Karpas-422 (cell line): ENCODE measurements at regions not wholly inside any gene's neighbourhood (a gene's known extent, or its start where the extent isn't known, plus 50 kb on each side); places are given as distances from the start of the nearest gene placed in this dataset.
"Not testable (repeated sequence)": the region's sequence is repeated elsewhere in the genome, so short reads cannot be mapped to it uniquely, and the experiment has no call there.

Experiments used
- DNase-seq: peaks from one replicate; pipeline ENCODE4 v3.0.0-alpha.2; 2015
- H2AFZ ChIP-seq: fragments of 200-600 bp; sonication (generic); 2 replicates; pipeline ENCODE4 v1.6.1; 2014; ENCODE audit warnings: antibody characterized with exemption, low read length, mixed read lengths
- H3K27ac ChIP-seq: fragments of 200-600 bp; sonication (generic); 2 replicates; pipeline ENCODE4 v1.5.1; 2014; ENCODE audit warnings: mild to moderate bottlenecking, low read length, moderate library complexity
- H3K27me3 ChIP-seq: fragments of 200-600 bp; sonication (generic); 2 replicates; pipeline ENCODE4 v1.6.1; 2014; ENCODE audit warnings: low read length, mixed read lengths
- H3K36me3 ChIP-seq: fragments of 200-600 bp; sonication (generic); 2 replicates; pipeline ENCODE4 v1.6.1; 2014; ENCODE audit warnings: low read length, mixed read lengths; ENCODE audit not compliant: insufficient read depth
- H3K4me1 ChIP-seq: fragments of 200-600 bp; sonication (generic); 2 replicates; pipeline ENCODE4 v1.6.1; 2014; ENCODE audit warnings: mild to moderate bottlenecking, low read length, mixed read lengths
- H3K4me2 ChIP-seq: fragments of 200-600 bp; sonication (generic); 2 replicates; pipeline ENCODE4 v1.6.1; 2014; ENCODE audit warnings: low read length, low read depth, mild to moderate bottlenecking; ENCODE audit not compliant: poor library complexity, severe bottlenecking
- H3K4me3 ChIP-seq: fragments of 200-600 bp; sonication (generic); 2 replicates; pipeline ENCODE4 v1.5.1; 2014; ENCODE audit warnings: mild to moderate bottlenecking, antibody characterized with exemption, low read length, mixed read lengths
- H3K79me2 ChIP-seq: fragments of 200-600 bp; sonication (generic); 2 replicates; pipeline ENCODE4 v1.6.1; 2014; ENCODE audit warnings: mild to moderate bottlenecking, low read length, mixed read lengths
- H3K9ac ChIP-seq: fragments of 200-600 bp; sonication (generic); 2 replicates; pipeline ENCODE4 v1.6.0; 2014; ENCODE audit warnings: low read length
- H3K9me2 ChIP-seq: fragments of 200-600 bp; sonication (generic), shearing (Covaris generic); replicated peaks from 2 replicates; pipeline ENCODE4 v1.6.0; 2014; ENCODE audit warnings: mild to moderate bottlenecking, low read length, moderate library complexity; ENCODE audit not compliant: insufficient read depth
- H3K9me3 ChIP-seq: fragments of 300-700, 200-600 bp; sonication (generic); 2 replicates; pipeline ENCODE4 v1.6.1; 2014; ENCODE audit warnings: low read length, mixed read lengths
- H4K20me1 ChIP-seq: fragments of 200-600 bp; sonication (generic); 2 replicates; pipeline ENCODE4 v1.6.1; 2014; ENCODE audit warnings: mild to moderate bottlenecking, antibody characterized with exemption, low read length, low read depth; ENCODE audit not compliant: insufficient read depth

- not testable (repeated sequence) for H3K4me1 ChIP-seq, H3K27me3 ChIP-seq, H3K36me3 ChIP-seq, H3K4me2 ChIP-seq, H3K79me2 ChIP-seq, H3K9ac ChIP-seq, H3K9me2 ChIP-seq, DNase-seq, H4K20me1 ChIP-seq, H3K27ac ChIP-seq, H3K4me3 ChIP-seq, H2AFZ ChIP-seq, H3K9me3 ChIP-seq
Observed at GRCh38 chr15:20648402-20648975, 106.9 kb upstream of the GOLGA6L6 start.

DNA sequence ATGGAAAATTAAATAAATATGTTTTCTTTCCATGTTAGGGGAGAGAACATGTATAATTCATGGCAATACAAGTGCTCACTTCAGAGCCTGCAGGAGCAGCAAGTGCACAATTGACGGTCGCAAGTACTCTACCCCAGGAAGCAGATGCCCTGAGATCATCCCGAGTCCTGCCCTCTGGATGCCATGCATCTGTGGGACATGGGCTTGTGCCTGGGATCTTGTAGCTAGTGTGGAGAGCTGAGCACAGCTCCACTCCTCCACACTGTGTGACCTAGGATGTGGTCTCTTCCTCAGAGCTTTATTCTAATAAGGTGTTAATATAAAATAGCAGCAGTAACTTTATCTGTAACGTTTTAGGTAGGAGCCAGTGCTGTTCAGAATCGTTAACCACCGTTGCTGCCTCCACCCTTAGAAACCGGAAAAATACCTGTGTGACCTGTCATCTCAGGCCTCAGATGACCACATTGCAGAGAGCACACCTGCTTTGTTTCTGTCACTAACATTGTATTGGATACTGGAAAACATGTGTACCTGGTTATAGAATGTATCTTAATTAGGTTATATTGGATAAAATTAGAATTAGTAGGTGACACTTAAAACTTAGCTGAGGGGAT is 105.0 kb upstream of the GOLGA6L6 start:
- Histone ChIP-seq H3K4me2 (no peak overlapping the region), H3K9ac (no peak overlapping the region), H3K79me2 (no peaks in the 10 kb centered on the region), H3K4me1 (no peaks in the 10 kb centered on the region), H3K27me3 (0 out of 2 replicates have a peak, but pooled peaks cover 3% of the 10 kb centered on the region), H3K9me3 (no peaks in the 10 kb centered on the region), H3K4me3 (no peak overlapping the region), H3K27ac (no peak overlapping the region), H2AFZ (no peak overlapping the region), H3K9me2 (no peaks in the 10 kb centered on the region), H4K20me1 (no peaks in the 10 kb centered on the region), H3K36me3 (no peaks in the 10 kb centered on the region)
- DNase-seq, result no peak

GRCh38 chr15:20645956-20646355 is 104.4 kb upstream of the GOLGA6L6 start:
- Histone ChIP-seq H3K4me1 (no peaks in the 10 kb centered on the region), H3K4me3 (no peak overlapping the region), H3K9me2 (no peaks in the 10 kb centered on the region), H4K20me1 (no peaks in the 10 kb centered on the region), H3K79me2 (no peaks in the 10 kb centered on the region), H3K9me3 (no peaks in the 10 kb centered on the region), H3K9ac (no peak overlapping the region), H3K4me2 (no peak overlapping the region), H3K27me3 (0 out of 2 replicates have a peak, but pooled peaks cover 3% of the 10 kb centered on the region), H3K36me3 (no peaks in the 10 kb centered on the region), H2AFZ (no peak overlapping the region; the same call in 1 of the 2 replicates), H3K27ac (no peak overlapping the region)
- no peak for DNase-seq

DNA sequence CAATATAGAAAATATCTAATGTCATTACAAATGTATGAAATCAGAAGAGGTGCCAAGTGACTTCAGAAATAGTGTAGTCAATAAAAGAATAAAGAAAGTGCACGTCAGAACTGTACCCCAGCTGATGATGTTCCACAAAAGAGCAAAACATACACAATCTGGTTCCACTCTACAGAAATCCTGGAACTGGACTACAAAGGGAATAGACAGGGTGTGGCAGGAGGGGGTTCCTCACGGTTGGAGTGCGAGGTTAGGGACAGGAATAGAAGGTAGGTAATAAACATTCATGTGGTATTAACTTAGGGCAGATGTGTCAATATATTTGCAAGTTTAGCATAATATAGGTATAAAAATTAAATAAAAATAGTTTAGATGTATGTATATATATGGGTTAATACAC is 103.3 kb upstream of the GOLGA6L6 start:
- no peaks in the 10 kb centered on the region for H3K79me2 ChIP-seq
- no peak overlapping the region for H3K9ac ChIP-seq
- no peak overlapping the region for H3K4me2 ChIP-seq
- H3K4me3 ChIP-seq, result no peak overlapping the region
- no peak overlapping the region for H3K27ac ChIP-seq
- no peak overlapping the region for H2AFZ ChIP-seq
- 0 out of 2 replicates have a peak, but pooled peaks cover 3% of the 10 kb centered on the region for H3K27me3 ChIP-seq
- H3K36me3 ChIP-seq, result no peaks in the 10 kb centered on the region
- no peak for DNase-seq
- no peaks in the 10 kb centered on the region for H3K9me2 ChIP-seq
- H3K4me1 ChIP-seq, result no peaks in the 10 kb centered on the region
- no peaks in the 10 kb centered on the region for H3K9me3 ChIP-seq
- H4K20me1 ChIP-seq, result no peaks in the 10 kb centered on the region

- no peaks in the 10 kb centered on the region for H3K36me3 ChIP-seq
- no peaks in the 10 kb centered on the region for H3K4me1 ChIP-seq
- H4K20me1 ChIP-seq, result no peaks in the 10 kb centered on the region
- H3K9me3 ChIP-seq, result no peaks in the 10 kb centered on the region
- H3K4me2 ChIP-seq, result no peak overlapping the region
- no peak overlapping the region for H3K4me3 ChIP-seq
- no peak overlapping the region for H3K27ac ChIP-seq
- no peak overlapping the region for H3K9ac ChIP-seq
- H2AFZ ChIP-seq, result no peak overlapping the region
- no peak for DNase-seq
- no peaks in the 10 kb centered on the region for H3K79me2 ChIP-seq
- 0 out of 2 replicates have a peak, but pooled peaks cover 3% of the 10 kb centered on the region for H3K27me3 ChIP-seq
- no peaks in the 10 kb centered on the region for H3K9me2 ChIP-seq
Observed at GRCh38 chr15:20643829-20644425, 102.3 kb upstream of the GOLGA6L6 start.

DNA sequence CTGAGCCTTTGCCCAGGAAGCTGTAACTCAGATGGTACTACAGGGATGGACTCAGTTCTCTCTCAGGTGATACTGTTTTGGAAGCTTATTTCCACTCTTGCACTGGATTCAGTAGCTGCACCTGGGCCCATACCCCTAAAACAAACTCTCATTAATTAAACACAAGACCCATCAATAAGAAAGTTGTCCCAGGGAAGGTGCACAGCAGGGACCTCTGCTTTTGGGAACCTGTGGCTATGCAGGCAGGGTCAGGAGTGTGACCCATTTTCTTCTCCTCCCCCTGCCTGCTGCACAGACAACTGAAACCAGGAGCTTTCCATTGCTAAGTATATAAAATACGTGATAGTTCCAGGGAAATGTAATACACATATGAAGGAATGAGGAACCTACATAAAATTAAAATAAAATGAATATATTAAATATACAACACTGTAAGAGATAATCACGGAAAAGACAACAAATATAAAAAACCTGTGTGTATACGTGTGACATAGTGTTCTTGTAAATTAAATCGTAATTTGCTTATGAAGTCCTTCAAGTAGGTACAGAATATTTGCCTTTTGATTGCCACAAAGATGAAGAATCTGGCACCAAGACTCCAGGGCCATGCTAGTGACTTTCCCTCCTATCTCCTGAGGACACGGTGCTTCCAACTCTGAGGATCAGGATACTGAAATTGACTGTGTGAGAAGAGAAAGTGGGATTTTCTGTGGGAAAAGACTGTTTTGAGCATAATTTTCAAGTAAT is 101.6 kb upstream of the GOLGA6L6 start:
- Histone ChIP-seq H3K79me2 (no peaks in the 10 kb centered on the region), H3K27ac (no peak overlapping the region), H2AFZ (no peak overlapping the region), H4K20me1 (no peaks in the 10 kb centered on the region), H3K9ac (no peak overlapping the region), H3K4me3 (no peak overlapping the region), H3K9me3 (no peaks in the 10 kb centered on the region), H3K4me1 (no peaks in the 10 kb centered on the region), H3K4me2 (no peak overlapping the region), H3K36me3 (no peaks in the 10 kb centered on the region), H3K27me3 (0 out of 2 replicates have a peak, but pooled peaks cover 3% of the 10 kb centered on the region), H3K9me2 (no peaks in the 10 kb centered on the region)
- DNase-seq, result no peak

- Histone ChIP-seq H3K9me3 (no peaks in the 10 kb centered on the region), H3K79me2 (no peaks in the 10 kb centered on the region), H3K4me2 (no peak overlapping the region), H4K20me1 (no peaks in the 10 kb centered on the region), H2AFZ (no peak overlapping the region), H3K27me3 (0 out of 2 replicates have a peak, but pooled peaks cover 3% of the 10 kb centered on the region), H3K27ac (no peak overlapping the region), H3K4me1 (no peaks in the 10 kb centered on the region), H3K36me3 (no peaks in the 10 kb centered on the region), H3K9me2 (no peaks in the 10 kb centered on the region), H3K4me3 (no peak overlapping the region), H3K9ac (no peak overlapping the region)
- DNase-seq, result no peak
Observed at GRCh38 chr15:20642054-20642767, 100.6 kb upstream of the GOLGA6L6 start.

- not testable (repeated sequence) for H3K9me3 ChIP-seq, DNase-seq, H3K79me2 ChIP-seq, H3K4me2 ChIP-seq, H3K27me3 ChIP-seq, H3K9me2 ChIP-seq, H3K9ac ChIP-seq, H4K20me1 ChIP-seq, H3K27ac ChIP-seq, H2AFZ ChIP-seq, H3K4me3 ChIP-seq, H3K4me1 ChIP-seq, H3K36me3 ChIP-seq
Observed at GRCh38 chr15:20640427-20640826, 98.8 kb upstream of the GOLGA6L6 start.
